ENCODE measurements at regions not wholly inside any gene's neighbourhood (a gene's known extent, or its start where the extent isn't known, plus 50 kb on each side); places are given as distances from the start of the nearest gene placed in this dataset.

DNA sequence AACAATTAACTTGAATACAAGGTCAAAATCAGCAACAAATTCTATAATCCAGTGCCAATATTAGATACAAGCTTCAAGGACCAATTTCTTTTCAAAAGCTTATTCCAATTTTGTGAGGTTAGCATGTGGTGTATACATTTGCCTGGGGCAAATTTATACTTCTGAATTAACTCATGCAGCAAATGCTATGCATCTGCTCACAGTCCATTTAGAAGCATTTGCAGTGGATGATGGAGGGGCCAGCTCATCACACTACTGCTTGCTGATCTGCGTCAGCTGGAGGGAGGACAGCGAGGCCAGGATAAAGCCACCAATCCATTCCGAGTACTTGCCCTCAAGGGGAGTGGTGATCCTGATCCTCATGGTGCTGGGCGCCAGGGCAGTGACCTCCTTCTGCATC is 474.3 kb upstream of the KIF2A start:
- DNase-seq: no peak

DNA sequence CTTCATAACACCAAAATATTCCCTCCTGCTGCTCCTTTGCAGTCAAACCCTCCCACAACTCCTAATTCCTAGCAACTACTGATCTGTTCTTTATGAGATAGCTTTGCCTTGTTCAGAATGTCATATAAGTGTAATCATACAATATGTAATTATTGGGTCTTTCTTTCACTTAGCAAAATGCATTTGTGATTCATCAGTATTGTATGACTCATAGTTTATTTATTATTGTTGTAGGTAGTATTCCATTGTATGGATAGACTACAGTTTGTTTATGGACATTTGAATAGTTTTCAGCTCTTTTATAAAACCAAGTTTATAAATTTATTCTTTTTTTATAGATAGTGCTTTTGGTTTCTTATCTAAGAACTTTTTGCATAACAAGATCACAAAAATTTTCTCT is 468.2 kb upstream of the KIF2A start:
- no peak for DNase-seq

DNA sequence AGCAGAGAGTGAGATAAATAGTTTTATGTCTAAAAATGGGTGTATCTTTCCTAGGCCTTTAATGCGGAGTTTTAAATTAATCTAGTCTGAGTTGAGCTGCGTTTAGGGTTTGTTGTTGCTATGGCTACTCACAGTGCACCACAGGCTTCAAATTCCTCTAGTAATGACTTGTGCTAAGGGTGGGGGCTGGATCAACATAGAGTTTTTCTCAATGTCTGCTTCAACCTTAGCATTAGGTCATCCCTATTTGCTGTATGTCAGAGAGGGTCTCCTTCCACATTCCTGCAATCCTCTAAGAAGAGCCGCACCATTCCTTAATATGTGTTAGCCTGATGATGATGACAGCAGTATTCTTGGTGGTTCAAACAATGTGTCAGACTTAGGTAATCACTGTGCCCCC is 465.6 kb upstream of the KIF2A start:
- DNase-seq: no peak

DNA sequence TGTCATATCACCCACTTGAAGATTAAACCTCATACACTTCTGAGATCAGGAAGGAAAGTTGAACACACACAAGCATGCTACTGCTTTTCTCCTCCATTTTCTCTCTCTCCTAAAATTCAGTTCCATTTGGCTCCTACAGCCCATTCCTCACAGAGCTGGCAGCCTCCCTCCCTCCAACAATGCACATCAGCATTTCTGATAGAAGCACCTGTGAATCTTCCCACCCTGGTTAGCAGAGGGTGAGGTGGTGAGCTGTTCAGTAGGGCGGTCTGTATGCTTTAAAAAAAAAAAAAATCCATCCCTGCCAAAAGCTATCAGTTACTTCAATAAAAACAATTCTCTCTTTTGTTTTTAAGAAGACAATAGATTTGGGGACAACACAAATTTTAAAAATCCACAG is 463.2 kb upstream of the KIF2A start:
- no peak for DNase-seq

DNA sequence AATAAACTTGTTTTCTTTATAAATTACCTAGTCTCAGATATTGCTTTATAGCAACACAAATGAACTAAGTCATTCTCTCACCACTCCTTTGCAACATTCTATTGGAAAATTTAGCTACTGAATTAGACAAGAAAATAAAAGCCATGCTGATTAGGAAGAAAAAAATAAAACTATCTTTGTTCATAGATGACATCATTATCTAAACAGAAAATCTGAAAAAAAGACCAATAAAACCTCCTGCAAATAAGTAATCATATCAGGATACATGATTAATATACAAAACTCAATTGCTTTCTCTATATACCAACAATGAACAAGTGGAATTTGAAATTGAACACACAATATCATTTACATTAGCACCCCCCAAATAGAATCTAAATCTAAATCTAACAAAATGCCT is 455.3 kb upstream of the KIF2A start:
- no peak for DNase-seq

DNA sequence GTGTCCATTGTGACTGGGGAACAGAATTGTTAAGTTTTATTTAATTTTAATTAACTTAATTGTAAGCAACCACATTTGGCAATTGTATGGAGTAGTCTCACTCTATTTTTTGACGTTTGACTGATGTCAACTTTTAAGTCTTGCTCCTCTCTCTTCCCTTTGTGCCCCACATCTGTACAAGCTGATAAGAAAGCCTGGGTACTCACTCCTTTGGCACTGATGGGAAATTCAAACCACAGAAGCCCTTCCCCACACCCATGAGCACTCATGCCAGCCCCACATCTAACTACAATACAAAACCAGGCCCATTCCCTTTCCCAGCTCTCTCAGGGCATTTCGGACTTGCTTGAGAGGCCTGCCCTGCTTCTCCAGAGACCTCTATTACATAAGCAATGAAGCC is 451.5 kb upstream of the KIF2A start:
- no peak for DNase-seq

DNA sequence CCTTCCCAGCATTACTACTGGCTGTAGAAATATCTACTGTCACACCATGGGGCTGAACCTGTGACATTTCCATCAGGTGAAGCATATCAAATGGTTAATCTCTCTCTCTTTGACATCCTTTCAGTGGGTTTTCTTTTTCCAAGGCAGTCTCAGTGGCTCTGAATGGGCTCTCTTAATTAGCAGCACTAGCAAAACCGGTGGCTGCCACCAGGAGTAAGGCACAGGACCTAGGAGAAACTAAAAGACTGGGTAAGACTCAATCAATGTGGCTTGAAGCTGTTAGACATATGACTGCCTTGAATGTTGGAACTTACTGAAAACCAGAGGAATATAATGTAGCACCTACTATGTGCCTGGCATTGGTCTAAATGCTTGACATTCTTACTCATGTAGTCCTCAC is 445.0 kb upstream of the KIF2A start:
- no peak for DNase-seq

DNA sequence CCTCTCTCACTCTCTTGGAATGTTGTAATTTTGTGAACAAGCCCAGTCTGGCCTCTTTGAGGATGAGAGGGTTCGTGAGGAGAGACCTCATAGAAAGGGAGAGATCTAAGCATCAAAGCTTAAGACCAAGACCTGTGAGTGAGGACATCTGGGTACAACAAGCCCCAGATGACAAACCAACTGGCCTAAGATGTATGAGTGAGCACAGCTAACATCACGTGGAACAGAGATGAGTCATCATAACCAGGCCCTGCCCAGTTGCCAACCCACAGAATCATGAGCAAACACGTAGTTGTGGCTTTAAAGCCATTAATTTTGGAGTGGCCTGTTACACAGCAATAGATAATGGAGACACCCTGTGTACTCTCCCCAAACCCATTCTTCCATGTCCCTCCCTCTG is 439.1 kb upstream of the KIF2A start:
- DNase-seq: no peak

DNA sequence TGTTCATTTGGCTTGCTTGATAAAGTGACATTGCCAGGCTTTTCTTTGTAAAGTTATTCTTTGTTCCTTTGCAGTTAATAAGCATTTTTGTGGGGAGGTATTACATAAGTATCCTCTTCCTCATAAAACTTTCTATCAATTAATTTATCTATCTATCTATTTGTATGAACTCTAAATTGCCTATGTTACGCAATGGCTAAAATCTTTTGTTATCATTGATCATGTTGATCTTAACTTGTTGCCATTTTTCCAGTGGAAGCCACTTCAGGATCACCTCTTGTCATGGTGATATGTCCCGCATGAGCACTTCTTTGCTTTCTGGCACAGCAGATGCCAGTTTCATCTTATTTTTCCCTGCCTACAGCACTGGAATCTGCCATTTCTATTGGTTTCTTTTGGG is 436.7 kb upstream of the KIF2A start:
- no peak for DNase-seq

DNA sequence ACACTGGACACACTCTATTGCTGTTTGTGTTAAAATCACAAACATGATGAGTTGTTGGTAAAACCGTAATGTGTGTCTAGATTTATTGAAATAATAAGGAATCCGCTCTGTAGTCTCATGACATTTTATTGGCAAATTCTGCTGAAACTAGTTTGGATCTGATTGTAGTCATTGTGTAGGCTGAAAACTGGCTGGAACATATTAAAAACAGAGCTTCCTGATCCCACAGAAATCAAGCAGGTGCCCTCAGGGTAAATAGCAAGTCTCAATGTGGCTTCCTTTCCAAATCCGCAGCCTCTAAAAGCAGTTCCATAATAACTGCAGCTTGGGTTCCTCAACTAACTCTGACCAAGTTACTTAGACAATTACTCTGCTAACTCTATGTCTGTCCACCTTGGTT is 427.5 kb upstream of the KIF2A start:
- DNase-seq: no peak

DNA sequence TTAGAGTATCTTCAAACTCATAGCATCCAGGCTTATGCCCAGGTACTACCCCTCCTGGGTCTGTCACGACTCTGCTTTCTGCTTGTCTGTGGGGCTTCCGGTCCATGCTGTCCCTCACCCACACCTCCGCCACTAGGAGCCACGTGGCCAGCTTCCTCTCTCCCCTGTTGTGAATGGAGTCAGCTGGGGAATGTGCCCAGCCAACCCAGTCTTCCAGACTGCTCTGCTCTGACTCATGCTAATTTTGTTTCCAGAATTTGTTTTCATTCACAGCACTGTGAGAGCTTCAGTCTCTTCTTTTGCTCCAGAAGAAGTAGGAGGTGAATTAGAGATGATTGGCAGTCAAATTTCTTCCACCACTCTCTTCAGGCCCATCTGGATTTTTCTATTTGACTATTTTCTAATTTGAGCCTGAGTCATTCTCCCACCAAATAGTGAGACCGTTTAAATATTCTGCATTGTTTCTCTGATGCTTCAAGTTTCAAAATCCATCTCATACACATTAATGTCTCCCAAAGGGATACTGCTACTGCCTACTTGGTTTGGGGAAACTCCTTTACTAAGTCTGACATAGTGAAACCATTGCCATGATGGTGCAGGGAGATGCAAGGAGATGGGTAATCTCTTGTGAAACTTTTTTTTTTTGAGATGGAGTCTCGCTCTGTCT is 424.1 kb upstream of the KIF2A start:
- DNase-seq: no peak

DNA sequence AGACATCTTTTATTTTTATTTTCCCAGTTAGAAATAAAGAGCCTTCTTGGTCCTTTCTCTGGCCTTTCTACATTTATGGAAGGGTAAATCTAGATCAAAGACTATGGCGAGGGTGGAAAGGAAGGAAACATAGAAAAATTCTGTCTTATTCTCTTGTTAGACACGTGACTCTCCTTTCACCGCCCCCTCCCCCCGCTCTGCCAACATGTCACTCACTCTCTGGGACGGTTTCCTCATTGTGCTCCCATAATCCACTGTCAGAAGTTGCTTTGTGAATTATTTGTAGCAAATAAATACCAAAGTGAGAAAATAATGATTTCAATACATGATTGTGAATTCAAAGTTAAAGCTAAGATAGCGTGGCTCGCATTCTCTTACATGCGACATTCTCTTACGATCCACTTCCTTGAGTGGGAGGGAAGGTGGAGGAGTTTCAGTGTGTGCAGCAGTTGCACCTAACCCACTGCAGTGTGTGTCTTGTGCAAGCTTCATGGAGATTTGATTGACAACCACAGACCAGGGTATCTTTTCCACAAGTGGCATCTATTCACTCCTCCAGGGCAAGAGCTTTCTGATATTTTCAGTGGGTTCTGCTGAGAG is 423.0 kb upstream of the KIF2A start:
- DNase-seq: no peak

DNA sequence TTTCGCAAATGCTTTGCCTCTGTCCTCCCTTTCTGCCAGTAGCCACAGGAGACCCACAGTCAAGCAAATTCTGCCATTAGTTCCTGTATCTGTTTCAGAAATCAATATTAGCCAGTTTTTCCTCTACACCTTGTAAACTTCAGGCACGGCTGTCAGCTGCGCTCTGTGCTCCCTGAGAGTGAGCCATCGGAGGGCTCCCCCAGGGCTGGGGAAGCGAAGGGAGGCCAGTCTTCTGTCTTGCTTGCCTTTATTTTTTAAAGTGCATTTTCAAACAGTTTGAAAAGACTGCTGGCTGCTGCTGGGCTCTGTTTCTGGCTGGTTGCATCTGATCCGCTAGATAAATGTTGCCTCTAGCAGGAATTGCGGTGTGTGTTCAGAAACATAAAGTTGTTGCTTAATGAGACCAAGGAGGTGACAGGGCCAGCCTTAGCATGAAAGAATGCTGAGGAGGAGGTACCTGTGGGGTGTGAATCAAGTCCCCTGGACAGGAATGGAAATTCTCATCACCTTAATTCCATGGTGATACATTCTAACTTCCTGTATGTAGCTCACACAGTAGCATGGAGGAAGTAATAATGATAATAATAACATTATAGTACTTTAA is 421.7 kb upstream of the KIF2A start:
- no peak for DNase-seq

DNA sequence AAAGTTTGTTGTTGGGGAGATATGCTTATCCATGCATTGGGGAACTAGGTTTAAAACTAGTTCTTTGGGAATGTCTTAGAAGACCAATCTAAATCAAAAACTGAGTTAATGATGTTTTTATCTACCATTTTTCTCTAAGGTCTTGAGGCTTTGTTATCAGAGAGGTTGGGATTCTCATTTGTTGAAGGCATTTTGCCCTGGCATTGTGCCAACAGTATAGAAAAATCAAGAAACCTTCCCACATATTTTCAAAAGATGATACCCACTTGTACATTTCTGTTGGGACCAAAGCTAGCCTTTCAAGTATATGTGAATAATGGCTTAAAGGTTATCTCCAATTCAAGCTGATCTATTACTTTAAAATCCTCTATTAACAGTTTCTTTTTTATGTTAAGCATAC is 419.8 kb upstream of the KIF2A start:
- DNase-seq: no peak

DNA sequence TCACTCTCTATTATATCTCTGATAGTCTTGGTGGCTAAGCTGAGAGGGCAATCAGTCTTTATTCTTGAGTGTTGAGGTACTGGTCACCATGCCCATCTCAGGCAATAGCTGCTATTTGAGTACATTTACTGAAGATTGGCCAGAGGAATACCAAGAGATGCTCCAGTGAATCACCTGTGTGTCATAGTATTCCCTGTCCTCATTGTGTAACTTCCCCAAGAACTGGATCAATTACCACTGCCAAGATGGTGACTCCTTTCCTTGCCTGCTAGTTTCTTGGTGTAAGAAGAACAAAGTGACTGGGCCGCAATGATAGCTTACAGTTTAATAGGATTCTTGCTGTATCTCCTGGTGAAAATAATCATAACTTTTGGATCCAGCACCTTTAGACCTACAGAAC is 418.7 kb upstream of the KIF2A start:
- DNase-seq: no peak

DNA sequence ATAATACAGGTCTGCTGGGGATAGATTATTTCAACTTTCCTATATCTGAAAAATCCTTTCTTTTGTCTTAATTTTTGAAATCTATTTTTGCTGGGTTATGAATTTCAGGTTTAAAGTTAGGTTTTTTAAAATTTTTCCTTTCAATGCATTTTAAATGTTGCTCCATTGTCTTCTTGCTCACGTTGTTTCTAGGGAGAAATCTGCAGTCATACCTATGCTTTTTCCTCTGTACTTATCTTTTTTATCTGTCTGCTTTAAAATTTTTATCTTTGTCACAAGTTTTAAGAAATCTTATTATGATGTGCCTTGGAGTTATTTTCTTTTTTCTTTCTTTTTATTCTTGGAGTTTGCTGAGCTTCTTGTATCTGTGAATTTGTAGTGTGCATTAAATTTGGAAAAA is 412.0 kb upstream of the KIF2A start:
- DNase-seq: no peak

DNA sequence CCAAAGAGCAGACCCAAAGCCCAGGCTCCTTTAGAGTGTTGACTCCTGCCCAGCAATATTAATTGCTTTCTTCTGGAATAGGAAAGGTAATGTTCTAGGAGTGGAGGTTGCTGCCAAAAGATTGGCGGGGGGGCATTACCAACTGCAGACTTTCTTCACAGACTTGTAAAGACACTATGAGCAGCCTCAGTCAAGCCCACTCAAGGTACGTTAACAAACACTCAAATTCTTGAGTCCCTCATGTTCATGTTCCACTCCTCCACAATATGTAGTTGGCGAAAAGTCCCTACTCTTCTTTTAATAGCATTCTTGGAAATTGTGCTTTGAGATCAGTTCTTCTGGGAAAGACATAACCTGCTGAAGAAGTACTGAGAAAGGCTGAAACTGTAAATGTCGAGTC is 409.2 kb upstream of the KIF2A start:
- DNase-seq: no peak

DNA sequence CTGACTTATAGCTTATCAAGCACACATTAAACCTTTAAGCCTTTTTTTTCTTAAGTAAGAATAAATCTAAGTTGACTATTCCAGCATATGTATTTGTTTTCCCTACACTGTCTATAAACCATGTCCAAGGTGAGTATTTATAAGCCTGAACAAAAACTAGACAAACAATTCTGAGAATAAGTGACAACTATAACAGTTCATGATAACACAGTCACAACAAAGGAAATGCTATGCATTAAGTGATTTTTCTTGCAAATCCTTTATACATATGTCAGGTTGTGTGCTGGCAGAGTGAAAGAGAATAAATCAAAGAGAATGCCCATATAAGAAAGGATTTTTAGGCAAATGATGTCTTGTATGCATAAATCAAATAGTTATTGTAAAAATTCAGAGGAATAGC is 408.8 kb upstream of the KIF2A start:
- DNase-seq: no peak

DNA sequence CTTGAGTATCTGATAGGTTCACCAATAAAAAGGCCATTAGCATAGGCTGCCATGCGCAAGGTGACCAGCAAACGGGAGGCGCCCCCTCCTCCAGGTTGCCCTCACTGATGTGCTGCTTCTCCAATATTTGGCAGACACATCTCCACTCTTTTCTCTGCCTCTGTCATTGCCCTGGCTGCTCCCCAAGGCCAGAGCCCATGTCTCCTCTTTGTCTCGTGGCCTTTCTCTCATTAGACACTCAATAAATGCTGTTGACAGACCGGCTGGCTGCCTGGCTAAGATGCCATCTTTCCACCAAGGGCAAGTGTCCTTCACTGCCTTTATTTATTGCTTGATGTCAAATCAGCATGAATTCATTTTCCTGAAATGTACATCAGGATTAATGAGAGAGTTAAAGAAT is 404.0 kb upstream of the KIF2A start:
- DNase-seq: no peak

DNA sequence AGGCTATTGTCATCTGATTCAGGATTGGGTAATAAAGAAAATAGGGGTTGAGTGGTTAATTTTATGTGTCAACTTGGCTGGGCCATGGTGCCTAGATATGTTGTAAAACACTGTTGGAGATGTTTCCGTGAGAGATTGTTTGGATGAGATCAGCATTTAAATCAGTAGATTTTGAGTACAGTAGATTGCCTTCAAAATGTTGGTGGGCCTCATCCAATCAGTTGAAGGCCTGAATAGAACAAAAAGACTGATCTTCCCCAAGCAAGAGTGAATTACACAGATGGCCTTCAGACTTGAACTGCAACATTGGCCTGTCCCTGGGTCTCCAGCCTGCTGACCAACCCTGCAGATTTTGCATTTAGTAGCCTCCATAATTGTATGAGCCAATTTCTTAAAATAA is 401.3 kb upstream of the KIF2A start:
- DNase-seq: no peak

DNA sequence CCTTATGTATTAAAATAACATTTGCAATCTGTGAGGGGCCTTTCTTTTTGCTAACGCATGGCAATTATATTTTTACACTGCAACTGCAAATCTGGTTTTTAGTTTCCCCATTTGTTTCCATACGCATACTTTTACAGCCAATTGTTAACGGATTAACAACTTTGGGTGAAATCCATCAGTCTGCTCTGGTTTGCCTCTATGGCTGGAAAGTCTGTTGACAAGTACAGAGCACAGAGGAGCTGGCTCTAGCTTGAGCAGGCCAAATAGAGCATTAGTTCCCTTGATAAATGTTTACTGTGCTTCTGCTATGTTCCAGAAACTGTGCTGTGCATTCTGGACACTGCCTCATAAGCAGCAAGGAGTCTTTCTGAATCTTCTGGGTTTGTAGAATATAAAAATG is 400.4 kb upstream of the KIF2A start:
- DNase-seq: no peak

DNA sequence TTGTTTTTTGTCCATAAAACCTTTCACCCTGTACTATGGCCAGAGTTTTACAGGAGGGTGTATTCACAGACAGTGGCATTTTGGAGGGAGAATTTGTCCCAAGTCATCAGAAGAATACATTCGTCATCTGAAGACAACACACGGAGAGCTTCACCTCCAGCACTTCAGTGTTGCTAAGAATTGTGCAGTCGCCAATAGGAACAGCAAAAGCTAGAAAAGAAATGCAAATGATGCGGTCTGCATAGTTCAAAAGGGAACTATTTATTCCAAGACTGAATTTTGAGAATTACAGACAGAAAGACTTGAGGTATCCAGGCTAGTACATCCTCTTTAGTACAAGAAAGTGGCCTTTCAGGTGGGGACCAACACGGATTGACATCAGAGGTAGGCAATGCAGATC is 399.2 kb upstream of the KIF2A start:
- DNase-seq: no peak

DNA sequence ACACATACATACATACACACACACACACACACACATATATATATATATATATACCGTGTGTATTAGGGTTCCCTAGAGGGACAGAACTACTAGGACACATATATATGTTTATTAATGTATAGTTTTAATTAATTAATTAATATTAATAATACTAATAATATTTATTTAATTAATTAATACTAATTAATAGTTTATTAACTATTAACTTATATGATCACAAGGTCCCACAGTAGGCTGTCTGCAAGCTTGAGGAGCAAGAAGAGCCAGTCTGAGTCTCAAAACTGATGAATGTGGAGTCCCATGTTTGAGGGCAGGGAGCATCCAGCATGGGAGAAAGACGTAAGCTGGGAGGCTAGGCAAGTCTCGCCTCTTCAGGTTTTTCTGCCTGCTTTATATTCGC is 398.0 kb upstream of the KIF2A start:
- DNase-seq: no peak

DNA sequence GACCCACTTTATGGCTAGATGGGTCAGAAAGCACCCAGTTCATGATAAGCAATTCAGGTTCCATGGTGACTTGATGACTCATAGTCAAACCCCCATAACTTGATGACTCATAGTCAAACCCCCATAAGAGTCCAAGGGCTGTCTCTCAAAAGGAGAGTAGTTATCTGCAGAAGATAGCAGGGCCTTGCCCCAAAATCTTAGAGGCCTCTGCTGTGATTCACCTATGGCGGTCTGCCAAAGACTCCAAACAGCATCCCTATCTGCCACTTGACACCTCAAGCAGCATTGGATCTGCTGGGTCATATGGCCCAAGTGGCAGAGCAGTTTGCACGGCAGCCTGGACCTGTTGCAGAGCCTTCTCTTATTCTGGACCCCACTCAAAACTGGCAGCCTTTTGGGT is 395.2 kb upstream of the KIF2A start:
- DNase-seq: no peak

DNA sequence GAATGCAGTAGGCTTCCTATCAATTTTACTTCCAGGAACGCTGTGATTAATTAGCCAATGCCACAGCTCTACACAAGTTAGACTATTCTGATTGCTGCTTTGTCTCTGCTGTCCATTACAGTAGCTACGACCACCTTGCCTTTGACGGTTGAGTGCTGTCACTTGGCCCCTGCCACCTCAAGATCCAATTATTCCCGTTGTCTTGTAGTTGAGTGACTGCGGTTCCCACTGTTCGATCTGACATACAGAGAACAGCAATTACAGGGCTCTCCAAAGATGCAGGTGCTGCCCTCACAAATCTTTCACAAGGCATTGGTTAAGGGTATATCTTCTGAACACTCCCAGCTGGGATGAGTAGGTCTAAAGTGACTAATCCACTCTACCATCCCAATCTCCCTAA is 393.4 kb upstream of the KIF2A start:
- DNase-seq: no peak

Data from NCI-H526 (cell line).